A549 (cell line): ENCODE measurements at regions not wholly inside any gene's neighbourhood (a gene's known extent, or its start where the extent isn't known, plus 50 kb on each side); places are given as distances from the start of the nearest gene placed in this dataset.

Experiments
- CEBPB ChIP-seq, 2 experiments: fragments of >200 bp in 1 of 2; sonication (Bioruptor Twin) in 1 of 2; formaldehyde crosslinking in 1 of 2; IDR thresholded peaks; 2 replicates each; pipeline ENCODE4 v1.6.1; 2012 to 2016
- CHD2 ChIP-seq: fragments of 150-350 bp; IDR thresholded peaks from 2 replicates; pipeline ENCODE4 v1.6.1; 2014; ENCODE audit warnings: low read length; ENCODE audit not compliant: partially characterized antibody
- CTCF ChIP-seq: fragments of >200 bp; sonication (Bioruptor Twin); formaldehyde crosslinking; IDR thresholded peaks from 3 replicates; pipeline ENCODE4 v1.5.1; 2016
- EP300 ChIP-seq, 2 experiments: fragments of >200 bp; sonication (Bioruptor Twin); formaldehyde crosslinking; IDR thresholded peaks; 2 replicates in 1 of 2; 3 replicates in 1 of 2; pipeline ENCODE4 v1.6.1; 2016 to 2017
- HEYL ChIP-seq: fragments of 250-450 bp; sonication (Bioruptor Pico); IDR thresholded peaks from 2 replicates; pipeline ENCODE4 v1.8.0; 2021; ENCODE audit warnings: mild to moderate bottlenecking, moderate library complexity
- KDM1A ChIP-seq: fragments of 200-600 bp; sonication (generic); IDR thresholded peaks from 2 replicates; pipeline ENCODE4 v1.6.1; 2016; ENCODE audit warnings: low read depth, mild to moderate bottlenecking
- POLR2A ChIP-seq: IDR thresholded peaks from 2 replicates; pipeline ENCODE4 v1.6.1; 2012; ENCODE audit warnings: mild to moderate bottlenecking, low read length
- RAD21 ChIP-seq, 2 experiments: fragments of >200 bp in 1 of 2; sonication (Bioruptor Twin) in 1 of 2; formaldehyde crosslinking in 1 of 2; IDR thresholded peaks in 1 of 2; conservative IDR thresholded peaks in 1 of 2; 2 replicates in 1 of 2; 3 replicates in 1 of 2; pipeline ENCODE4 v1.6.1; 2012 to 2018; ENCODE audit warnings: inconsistent platforms in 1 of 2
- ZFP36 ChIP-seq: fragments of 450-650 bp; IDR thresholded peaks from 2 replicates; pipeline ENCODE4 v1.6.1; 2014; ENCODE audit warnings: borderline replicate concordance; ENCODE audit not compliant: partially characterized antibody

DNA sequence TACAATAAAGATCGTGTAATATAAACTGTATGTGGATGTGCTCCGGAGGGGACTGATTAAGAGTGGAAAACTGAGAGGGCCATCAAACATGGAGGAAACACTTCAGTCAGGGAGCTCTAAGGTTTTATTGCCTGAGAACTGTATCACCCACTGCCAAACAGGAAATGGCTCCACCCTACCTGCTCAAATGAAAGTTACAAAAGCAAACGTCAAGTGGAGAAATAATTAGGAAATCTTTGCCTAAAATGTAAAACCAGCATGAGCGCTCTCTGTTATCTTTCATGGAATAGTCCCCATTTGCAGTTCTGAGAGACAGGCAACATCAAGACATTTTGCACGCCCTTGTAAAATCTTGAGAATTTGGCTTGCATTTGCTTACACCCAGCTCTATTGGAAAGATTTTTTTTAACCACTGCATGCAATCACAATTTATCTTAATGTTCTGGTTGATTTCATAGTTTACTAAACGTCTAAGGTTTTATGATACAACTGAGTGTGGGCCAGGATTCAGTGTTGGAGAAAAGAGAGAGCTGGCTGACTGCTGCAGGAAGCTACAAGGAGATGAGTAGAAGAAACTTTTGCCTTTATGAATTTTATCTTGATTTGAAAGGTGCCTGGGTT lies 344.0 kb upstream of the PRICKLE1 start:
- TF ChIP-seq CTCF (no peak), CEBPB (IDR thresholded peaks at IDR 0.05) (no peak), POLR2A (no peak), HEYL (CRISPR knock-in tag) (no peak), CHD2 (no peak), KDM1A (no peak), EP300 (IDR thresholded peaks at IDR 0.05) (no peak), RAD21 (conservative IDR thresholded peaks at IDR 0.05 in 1 of 2, IDR thresholded peaks at IDR 0.05 in 1 of 2) (no peak), ZFP36 (no peak)
